Panc1 (cell line): ENCODE measurements at regions not wholly inside any gene's neighbourhood (a gene's known extent, or its start where the extent isn't known, plus 50 kb on each side); places are given as distances from the start of the nearest gene placed in this dataset.

Experiments
- ATAC-seq: fragments of 200-7000 bp; cut with Tn5 transposase; 2 replicates; pipeline ENCODE4 v1.9.1; 2020; ENCODE audit warnings: mild to moderate bottlenecking, moderate library complexity
- BruUV-seq: library from RNA; stranded (reverse); fragments of 400-500 nt; replicated peaks from 2 replicates; lab custom pipeline; 2021; lab: Mats Ljungman, UMichigan
- CTCF ChIA-PET: fragments of 300-600 bp; sonication (Branson Sonifier 250); formaldehyde crosslinking; loops from one replicate; lab custom pipeline; 2022; ENCODE audit warnings: antibody characterized with exemption; lab: Charles Lee
- POLR2A ChIA-PET: fragments of 300-600 bp; sonication (Branson Sonifier 250); formaldehyde crosslinking; loops from one replicate; lab custom pipeline; 2022; ENCODE audit warnings: antibody characterized with exemption; lab: Charles Lee
- DNase-seq: peaks from one replicate; pipeline ENCODE4 v3.0.0-alpha.2; 2010; ENCODE audit warnings: low read depth, low spot score
- H3K27ac ChIP-seq: 2 replicates; pipeline ENCODE4 v1.5.1; 2011; ENCODE audit warnings: mild to moderate bottlenecking, low read length, inconsistent platforms
- H3K27me3 ChIP-seq: fragments of 200-500 bp; sonication (Bioruptor generic); 2 replicates; pipeline ENCODE4 v1.6.0; 2014; ENCODE audit warnings: low read length, inconsistent platforms; ENCODE audit not compliant: control insufficient read depth, insufficient read depth
- H3K36me3 ChIP-seq: fragments of 200-500 bp; sonication (Bioruptor generic); 2 replicates; pipeline ENCODE4 v1.5.1; 2014; ENCODE audit warnings: inconsistent platforms, mild to moderate bottlenecking, low read length, moderate library complexity; ENCODE audit not compliant: control insufficient read depth, insufficient read depth
- H3K4me1 ChIP-seq: 2 replicates; pipeline ENCODE4 v1.5.1; 2011; ENCODE audit warnings: inconsistent platforms, mild to moderate bottlenecking, low read length, moderate library complexity; ENCODE audit not compliant: control insufficient read depth, insufficient read depth
- H3K4me3 ChIP-seq, 2 experiments: 2 replicates each; pipeline ENCODE4 v1.5.1; 2011 to 2012; ENCODE audit warnings: low read depth in 2 of 2, low read length in 2 of 2, mild to moderate bottlenecking in 2 of 2, inconsistent platforms in 1 of 2, moderate library complexity in 1 of 2
- H3K9me3 ChIP-seq: fragments of 200-500 bp; sonication (Bioruptor generic); 2 replicates; pipeline ENCODE4 v1.5.1; 2014; ENCODE audit warnings: low read depth, mild to moderate bottlenecking, inconsistent platforms, low read length, moderate library complexity; ENCODE audit not compliant: control insufficient read depth, insufficient read depth
- CTCF ChIP-seq: fragments of 450-650 bp; IDR thresholded peaks from 2 replicates; pipeline ENCODE4 v1.5.1; 2017; ENCODE audit warnings: mild to moderate bottlenecking
- POLR2AphosphoS5 ChIP-seq: IDR thresholded peaks from 2 replicates; pipeline ENCODE4 v1.6.1; 2012; ENCODE audit warnings: mild to moderate bottlenecking, low read depth, low read length, moderate library complexity
- REST ChIP-seq, 2 experiments: IDR thresholded peaks; 2 replicates each; pipeline ENCODE4 v1.6.1; 2011 to 2012; ENCODE audit warnings: low read depth in 2 of 2, control low read depth in 1 of 2, low read length in 1 of 2, mild to moderate bottlenecking in 1 of 2, moderate library complexity in 1 of 2; ENCODE audit not compliant: insufficient read depth in 1 of 2
- SIN3A ChIP-seq: IDR thresholded peaks from 2 replicates; pipeline ENCODE4 v1.6.1; 2012; ENCODE audit warnings: low read depth, mild to moderate bottlenecking, low read length, moderate library complexity, borderline replicate concordance; ENCODE audit not compliant: insufficient read depth
- TCF7L2 ChIP-seq: IDR thresholded peaks from 2 replicates; pipeline ENCODE4 v1.6.1; 2011; ENCODE audit warnings: mild to moderate bottlenecking, low read depth, low read length, inconsistent platforms
- in situ Hi-C: cut with HindIII; loops from 2 replicates; pipeline ENCODE4 v1.10.0; 2016; ENCODE audit warnings: low sequenced_read_pairs, low pct_unique_long_range_greater_than_20kb
- intact Hi-C: fragments of 100-400 bp; cut with micrococcal nuclease; formaldehyde crosslinking; loops from one replicate; pipeline ENCODE4 v1.10.0; 2022; ENCODE audit not compliant: unreplicated experiment

GRCh38 chr3:78347176-78347575 lies 1307.3 kb downstream of the ROBO2 start:
- no peak for ATAC-seq
- DNase-seq = no peak
- Histone ChIP-seq H3K36me3 (no peaks in the 10 kb centered on the region), H3K4me3 (no peak overlapping the region), H3K9me3 (no peaks in the 10 kb centered on the region), H3K27ac (no peak overlapping the region), H3K4me1 (no peaks in the 10 kb centered on the region), H3K27me3 (no peaks in the 10 kb centered on the region)
- intact Hi-C loops = no loop called here
- TF ChIP-seq POLR2AphosphoS5 (no peak), CTCF (no peak), SIN3A (no peak), REST (IDR thresholded peaks at IDR 0.05; ENCODE audit: insufficient read depth in 1 of 2, low read depth in 2 of 2, low read length in 1 of 2) (no peak), TCF7L2 (no peak)
- ChIA-PET POLR2A (no interaction called here), CTCF (no interaction called here)
- BruUV-seq = no TSS peak
- in situ Hi-C loops = no loop called here

- no peak for TF ChIP-seq CTCF
- no peak for TF ChIP-seq REST (IDR thresholded peaks at IDR 0.05; ENCODE audit: insufficient read depth in 1 of 2, low read depth in 2 of 2, low read length in 1 of 2)
- TF ChIP-seq SIN3A = no peak
- TF ChIP-seq TCF7L2 = no peak
- no peak for TF ChIP-seq POLR2AphosphoS5
- no peak overlapping the region for H3K4me3 ChIP-seq
- ATAC-seq = no peak
- H3K4me1 ChIP-seq = no peaks in the 10 kb centered on the region
- DNase-seq = no peak
- H3K27me3 ChIP-seq = no peaks in the 10 kb centered on the region
- H3K36me3 ChIP-seq = no peaks in the 10 kb centered on the region
- BruUV-seq = no TSS peak
- no peaks in the 10 kb centered on the region for H3K9me3 ChIP-seq
- intact Hi-C loops (no loop called here), in situ Hi-C loops (no loop called here)
- POLR2A ChIA-PET = no interaction called here
- no peak overlapping the region for H3K27ac ChIP-seq
- CTCF ChIA-PET = no interaction called here
These were observed 1308.8 kb downstream of the ROBO2 start for GRCh38 chr3:78348664-78349063.
